IMR-90 (cell line): ENCODE measurements at regions not wholly inside any gene's neighbourhood (a gene's known extent, or its start where the extent isn't known, plus 50 kb on each side); places are given as distances from the start of the nearest gene placed in this dataset.

Experiments used
- ATAC-seq: fragments of 200-7000 bp; cut with Tn5 transposase; 2 replicates; pipeline ENCODE4 v1.9.1; 2020; ENCODE audit warnings: low read depth, mild to moderate bottlenecking, moderate library complexity
- BruUV-seq: library from RNA; stranded (reverse); fragments of 400-500 nt; replicated peaks from 2 replicates; lab custom pipeline; 2021; lab: Mats Ljungman, UMichigan
- CTCF ChIA-PET: fragments of 300-600 bp; formaldehyde crosslinking; extraction: SDS; loops from one replicate; lab custom pipeline; 2021; ENCODE audit warnings: antibody characterized with exemption; lab: Yijun Ruan, JAX
- POLR2A ChIA-PET: fragments of 300-600 bp; sonication (Branson Sonifier 250); formaldehyde crosslinking; loops from one replicate; lab custom pipeline; 2022; ENCODE audit warnings: antibody characterized with exemption; ENCODE audit not compliant: unreplicated experiment; lab: Charles Lee
- DNase-seq: peaks from one replicate; pipeline ENCODE4 v3.0.0; 2013
- H2AFZ ChIP-seq: replicated peaks from 2 replicates; pipeline ENCODE3; 2013; ENCODE audit warnings: low read length, mild to moderate bottlenecking; ENCODE audit not compliant: poor library complexity
- H2AK5ac ChIP-seq: 2 replicates; pipeline ENCODE4 v1.6.1; 2013; ENCODE audit warnings: low read depth, low read length, inconsistent platforms
- H2AK9ac ChIP-seq: replicated peaks from 2 replicates; pipeline ENCODE3; 2013; ENCODE audit warnings: mild to moderate bottlenecking, low read depth, low read length, moderate library complexity; ENCODE audit not compliant: poor library complexity
- H2BK120ac ChIP-seq: 2 replicates; pipeline ENCODE4 v1.6.1; 2013; ENCODE audit warnings: low read depth, low read length, inconsistent platforms
- H2BK15ac ChIP-seq: 3 replicates; pipeline ENCODE4 v1.6.1; 2013; ENCODE audit warnings: low read depth, low read length, inconsistent platforms
- H2BK20ac ChIP-seq: 2 replicates; pipeline ENCODE4 v1.6.1; 2013; ENCODE audit warnings: low read depth, mild to moderate bottlenecking, inconsistent platforms, low read length, moderate library complexity
- H2BK5ac ChIP-seq: 2 replicates; pipeline ENCODE4 v1.6.1; 2013; ENCODE audit warnings: mild to moderate bottlenecking, low read depth, low read length, inconsistent platforms; ENCODE audit not compliant: poor library complexity, severe bottlenecking
- H3K14ac ChIP-seq: replicated peaks from 2 replicates; pipeline ENCODE4 v1.6.1; 2013; ENCODE audit warnings: low read depth, low read length, inconsistent platforms
- H3K18ac ChIP-seq: 2 replicates; pipeline ENCODE4 v1.6.1; 2013; ENCODE audit warnings: low read depth, low read length, control low read depth
- H3K23ac ChIP-seq: 2 replicates; pipeline ENCODE4 v1.6.1; 2013; ENCODE audit warnings: low read depth, low read length, inconsistent platforms
- H3K27ac ChIP-seq: 2 replicates; pipeline ENCODE4 v1.5.1; 2013; ENCODE audit warnings: mild to moderate bottlenecking, control low read depth, low read length; ENCODE audit not compliant: insufficient read depth
- H3K27me3 ChIP-seq: 2 replicates; pipeline ENCODE4 v1.6.1; 2013; ENCODE audit warnings: low read length; ENCODE audit not compliant: control insufficient read depth, insufficient read depth
- H3K36me3 ChIP-seq: 2 replicates; pipeline ENCODE4 v1.6.1; 2013; ENCODE audit warnings: low read length, mixed read lengths; ENCODE audit not compliant: control insufficient read depth, insufficient read depth
- H3K4ac ChIP-seq: 2 replicates; pipeline ENCODE4 v1.6.1; 2013; ENCODE audit warnings: low read depth, low read length, inconsistent platforms
- H3K4me1 ChIP-seq: 2 replicates; pipeline ENCODE4 v1.6.1; 2013; ENCODE audit warnings: low read length, mixed read lengths; ENCODE audit not compliant: control insufficient read depth, insufficient read depth
- H3K4me2 ChIP-seq: 2 replicates; pipeline ENCODE4 v1.6.1; 2013; ENCODE audit warnings: low read depth, mild to moderate bottlenecking, control low read depth, low read length, moderate library complexity
- H3K4me3 ChIP-seq: 2 replicates; pipeline ENCODE4 v1.5.1; 2013; ENCODE audit warnings: low read depth, mild to moderate bottlenecking, control low read depth, low read length, moderate library complexity; ENCODE audit not compliant: insufficient read depth
- H3K56ac ChIP-seq: 2 replicates; pipeline ENCODE4 v1.6.1; 2013; ENCODE audit warnings: low read length, inconsistent platforms; ENCODE audit not compliant: insufficient read depth; ENCODE audit errors: extremely low read depth
- H3K79me1 ChIP-seq, 2 experiments: 2 replicates each; pipeline ENCODE4 v1.6.1; 2013; ENCODE audit warnings: low read length in 2 of 2, inconsistent platforms in 1 of 2, low read depth in 1 of 2
- H3K9ac ChIP-seq: 2 replicates; pipeline ENCODE4 v1.6.1; 2013; ENCODE audit warnings: low read depth, low read length, control low read depth
- H3K9me1 ChIP-seq: 2 replicates; pipeline ENCODE4 v1.6.1; 2013; ENCODE audit warnings: low read length, inconsistent platforms; ENCODE audit not compliant: insufficient read depth
- H3K9me3 ChIP-seq: 2 replicates; pipeline ENCODE4 v1.6.1; 2013; ENCODE audit warnings: low read length; ENCODE audit not compliant: control insufficient read depth, insufficient read depth
- H4K20me1 ChIP-seq: 2 replicates; pipeline ENCODE4 v1.6.1; 2013; ENCODE audit warnings: low read length, inconsistent platforms; ENCODE audit not compliant: insufficient read depth
- H4K5ac ChIP-seq: 2 replicates; pipeline ENCODE4 v1.6.1; 2013; ENCODE audit warnings: mild to moderate bottlenecking, low read depth, low read length, control low read depth
- H4K8ac ChIP-seq, 2 experiments: 2 replicates each; pipeline ENCODE4 v1.6.1; 2013; ENCODE audit warnings: low read depth in 2 of 2, low read length in 2 of 2, control low read depth in 1 of 2, inconsistent platforms in 1 of 2
- H4K91ac ChIP-seq: 2 replicates; pipeline ENCODE4 v1.6.1; 2013; ENCODE audit warnings: low read depth, low read length, inconsistent platforms; ENCODE audit not compliant: insufficient read depth
- SMC3 ChIP-seq: fragments of 150-350 bp; IDR thresholded peaks from 2 replicates; pipeline ENCODE4 v1.6.1; 2016; ENCODE audit warnings: low read depth, mild to moderate bottlenecking, antibody characterized with exemption, low read length, moderate library complexity
- WGBS, 2 experiments: methylation state at CpG; one replicate each; pipeline versions ENCODE4 v1.1.5 to v1.1.7; 2013; ENCODE audit warnings: missing lambda C conversion rate in 2 of 2; ENCODE audit not compliant: insufficient read length in 1 of 2; ENCODE audit errors: extremely low coverage in 2 of 2; 5-methylcytosine and 5-hydroxymethylcytosine counted together
- dilution Hi-C: fragments of 300-500 bp; cut with HindIII; formaldehyde crosslinking; loops from one replicate; pipeline ENCODE4 v1.14.3; 2018; ENCODE audit warnings: low sequenced_read_pairs; ENCODE audit not compliant: unreplicated experiment
- in situ Hi-C: fragments of 300-500 bp; cut with MboI; formaldehyde crosslinking; loops from 3 replicates; pipeline ENCODE4 v1.14.3; 2019; ENCODE audit warnings: low sequenced_read_pairs, inconsistent platforms, mixed read lengths
- intact Hi-C: fragments of 100-400 bp; cut with micrococcal nuclease; formaldehyde crosslinking; loops from 2 replicates; pipeline ENCODE4 v1.10.0; 2022

DNA sequence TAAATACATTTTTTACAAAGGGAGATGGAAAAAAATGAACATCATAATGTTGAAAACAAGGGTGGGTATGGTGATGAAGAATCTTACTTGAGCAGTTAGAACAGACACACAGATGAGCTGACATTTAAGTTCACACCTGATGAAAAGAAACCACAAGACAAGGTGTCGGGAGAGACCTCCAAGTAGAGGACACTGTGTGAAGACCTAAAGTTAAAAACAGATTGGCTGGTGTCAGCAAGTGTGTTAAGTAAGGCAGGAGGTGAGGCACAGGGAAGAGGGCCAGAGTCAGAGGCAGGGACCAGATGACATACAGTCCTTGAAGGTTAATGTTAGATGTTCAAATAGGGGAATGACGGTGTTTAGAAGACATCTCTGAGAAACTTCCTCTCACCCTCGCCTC, 236.8 kb downstream of the FAT3 start:
- H3K14ac ChIP-seq = no peak overlapping the region
- ATAC-seq (no peak), DNase-seq (no peak)
- no peak overlapping the region for H3K4ac ChIP-seq
- no CpG with 5 or more reads among the region's 3 CpGs for WGBS, 2 experiments
- H3K27me3 ChIP-seq = no peaks in the 10 kb centered on the region
- no peak overlapping the region for H3K27ac ChIP-seq
- H4K91ac ChIP-seq = no peak overlapping the region
- no peak overlapping the region for H2BK20ac ChIP-seq
- no peaks in the 10 kb centered on the region for H3K4me1 ChIP-seq
- no peaks in the 10 kb centered on the region for H3K36me3 ChIP-seq
- no peak overlapping the region for H2AK5ac ChIP-seq
- no peak overlapping the region for H2AFZ ChIP-seq
- dilution Hi-C loops = no loop called here
- no peak overlapping the region for H3K4me3 ChIP-seq
- CTCF ChIA-PET = no interaction called here
- in situ Hi-C loops = no loop called here
- no peak overlapping the region for H2BK120ac ChIP-seq
- H3K56ac ChIP-seq = no peak overlapping the region
- no peak overlapping the region for H4K8ac ChIP-seq
- H2BK5ac ChIP-seq = no peak overlapping the region
- no peaks in the 10 kb centered on the region for H3K9me1 ChIP-seq
- POLR2A ChIA-PET = no interaction called here
- H3K23ac ChIP-seq = no peak overlapping the region
- H3K9ac ChIP-seq = no peak overlapping the region
- no peak overlapping the region for H2AK9ac ChIP-seq
- H3K9me3 ChIP-seq = no peaks in the 10 kb centered on the region
- intact Hi-C loops = loop anchor here (5.0 kb wide), 1 partner anchor 751 kb away; no protein-coding TSS in a partner anchor
- H3K18ac ChIP-seq = no peak overlapping the region
- no peak overlapping the region for H3K4me2 ChIP-seq
- no peak for TF ChIP-seq SMC3
- H4K5ac ChIP-seq = no peak overlapping the region
- no peaks in the 10 kb centered on the region for H3K79me1 ChIP-seq
- no TSS peak for BruUV-seq
- H4K20me1 ChIP-seq = no peaks in the 10 kb centered on the region
- H2BK15ac ChIP-seq = no peak overlapping the region
